HFF-Myc (cell line): ENCODE measurements at regions not wholly inside any gene's neighbourhood (a gene's known extent, or its start where the extent isn't known, plus 50 kb on each side); places are given as distances from the start of the nearest gene placed in this dataset.

Experiments used
- DNase-seq: peaks from one replicate; pipeline ENCODE4 v3.0.0-alpha.2; 2011; ENCODE audit warnings: low read depth; ENCODE audit errors: extremely low read depth
- H3K4me3 ChIP-seq: replicated peaks from 2 replicates; pipeline ENCODE4 v1.5.1; 2011; ENCODE audit warnings: low read depth, mild to moderate bottlenecking, control low read depth, low read length
- CTCF ChIP-seq: IDR thresholded peaks from 2 replicates; pipeline ENCODE4 v1.5.1; 2012; ENCODE audit warnings: mild to moderate bottlenecking, low read depth, low read length, control low read depth; ENCODE audit errors: missing control alignments

DNA sequence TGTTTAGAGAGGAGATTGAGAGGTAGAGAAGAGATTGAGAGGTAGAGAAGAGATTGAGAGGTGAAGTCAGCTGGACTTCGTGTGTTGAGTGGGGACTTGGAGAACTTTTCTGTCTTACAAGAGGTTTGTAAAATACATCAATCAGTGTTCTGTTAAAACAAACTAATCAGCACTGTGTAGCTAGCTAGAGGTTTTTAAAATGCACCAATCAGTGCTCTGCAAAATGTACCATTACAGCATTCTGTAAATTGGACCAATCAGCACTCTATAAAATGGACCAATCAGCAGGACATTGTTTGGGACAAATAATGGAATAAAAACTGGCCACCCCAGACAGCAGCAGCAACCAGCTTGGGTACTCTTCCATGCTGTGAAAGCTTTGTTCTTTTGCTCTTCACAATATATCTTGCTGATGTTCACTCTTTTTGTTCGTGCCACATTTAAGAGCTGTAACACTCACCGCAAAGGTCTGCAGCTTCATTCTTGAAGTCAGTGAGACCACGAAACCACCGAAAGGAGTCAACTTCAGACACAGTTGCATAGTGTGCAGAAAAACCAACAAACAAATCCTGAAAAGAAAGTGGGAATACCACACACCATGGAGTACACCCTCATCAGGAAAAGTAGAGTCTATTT is 366.9 kb upstream of the HSFY2 start:
- DNase-seq, result no peak
- H3K4me3 ChIP-seq, result no peak overlapping the region
- no peak for TF ChIP-seq CTCF

DNA sequence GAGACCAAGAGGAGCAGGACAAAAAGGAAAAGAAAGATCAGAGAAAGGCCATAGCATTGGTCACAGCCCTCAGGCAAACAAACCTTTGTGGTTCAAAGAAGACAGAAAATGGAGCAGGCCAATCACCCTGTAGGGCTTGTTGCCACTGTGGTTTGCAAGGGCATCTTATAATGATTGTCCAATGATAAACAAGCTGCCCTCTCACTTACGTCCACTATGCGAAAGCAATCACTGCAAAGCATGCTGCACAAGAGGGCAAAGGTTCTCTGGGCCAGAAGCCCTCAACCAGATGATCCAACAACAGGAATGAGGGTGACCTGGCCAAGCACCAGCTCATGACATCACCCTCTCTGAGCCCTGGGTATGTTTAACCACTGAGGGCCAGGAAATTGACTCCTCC is 360.9 kb upstream of the HSFY2 start:
- no peak overlapping the region for H3K4me3 ChIP-seq
- no peak for TF ChIP-seq CTCF
- no peak for DNase-seq

- DNase-seq, result no peak
- H3K4me3 ChIP-seq, result no peak overlapping the region
- TF ChIP-seq CTCF, result no peak
Observed at GRCh38 chrY:19130569-19131358, 357.2 kb upstream of the HSFY2 start.

DNA sequence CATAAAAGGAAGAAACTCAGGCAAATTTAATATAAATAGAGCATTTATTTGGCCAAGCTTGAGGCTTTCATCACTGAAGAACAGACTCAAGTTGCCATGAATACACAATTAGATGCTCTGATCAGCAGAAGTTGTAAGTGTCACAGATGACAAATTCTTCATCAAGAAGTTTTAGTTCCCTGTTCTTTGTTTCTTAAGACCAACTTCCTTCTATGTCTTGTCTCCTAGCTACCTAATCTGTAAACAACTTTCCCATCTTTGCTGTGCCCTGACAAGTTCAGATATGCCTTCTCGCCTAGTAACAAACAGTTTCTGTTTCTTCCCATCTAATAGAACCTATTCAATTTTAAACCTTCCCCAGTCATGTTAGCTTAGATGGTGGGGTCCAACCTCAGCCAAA is 353.4 kb upstream of the HSFY2 start:
- TF ChIP-seq CTCF, result no peak
- DNase-seq, result no peak
- H3K4me3 ChIP-seq, result no peak overlapping the region

DNA sequence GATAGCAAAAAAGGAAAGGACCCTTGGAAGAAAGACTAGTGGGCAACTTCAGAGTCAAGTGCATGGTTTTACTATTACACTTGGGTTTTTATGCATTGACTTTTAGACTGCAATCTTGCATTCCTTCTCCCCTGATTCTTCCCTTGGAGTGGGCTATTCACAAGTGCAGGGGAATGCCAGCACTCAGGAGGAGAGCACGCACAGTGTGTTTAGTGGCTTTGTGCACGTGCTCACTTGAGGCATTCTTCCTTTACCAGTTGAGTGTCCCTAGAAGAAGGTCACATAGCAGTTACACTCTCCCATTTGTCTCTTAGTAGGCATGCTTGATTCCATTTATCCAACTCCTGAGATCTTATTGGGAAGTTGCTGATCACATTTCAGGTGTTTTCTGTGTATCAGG is 351.1 kb upstream of the HSFY2 start:
- no peak for DNase-seq
- TF ChIP-seq CTCF, result no peak
- H3K4me3 ChIP-seq, result no peak overlapping the region

DNA sequence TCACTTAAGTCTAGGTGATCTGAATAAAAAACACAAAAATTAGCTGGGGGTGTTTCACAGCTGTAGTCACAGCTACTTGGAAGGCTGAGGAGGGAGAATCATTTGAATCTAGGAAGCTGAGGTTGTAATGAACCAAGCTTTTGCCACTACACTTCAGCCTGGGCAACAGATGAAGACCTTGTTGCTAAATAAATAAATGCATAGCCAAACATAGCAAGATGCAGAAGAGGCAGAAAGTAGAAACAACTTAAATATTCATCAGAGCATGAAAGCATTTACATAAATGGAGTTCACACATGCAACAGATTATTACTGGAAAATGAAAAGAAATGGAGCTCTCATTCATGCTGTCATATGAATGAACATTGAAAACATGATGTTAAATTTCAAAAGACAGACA is 348.9 kb upstream of the HSFY2 start:
- no peak overlapping the region for H3K4me3 ChIP-seq
- TF ChIP-seq CTCF, result no peak
- DNase-seq, result no peak

DNA sequence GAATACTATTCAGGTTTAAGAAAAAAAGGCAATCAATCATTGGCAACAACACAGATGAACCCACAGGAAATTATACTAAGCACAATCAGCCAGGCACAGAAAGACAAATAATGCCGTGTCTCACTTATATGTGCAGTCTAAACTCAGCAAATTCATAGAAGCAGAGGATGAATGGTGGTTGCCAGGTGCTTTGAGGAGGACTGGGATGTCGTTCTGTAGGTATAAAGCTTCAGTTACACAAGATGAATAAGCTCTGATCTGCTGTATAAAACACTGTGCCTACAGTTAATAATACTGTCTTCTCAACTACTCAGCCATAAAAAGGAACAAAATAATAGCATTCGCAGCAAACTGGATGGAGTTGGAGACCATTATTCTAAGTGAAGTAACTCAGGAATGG is 324.8 kb upstream of the HSFY2 start:
- TF ChIP-seq CTCF, result no peak
- no peak for DNase-seq
- H3K4me3 ChIP-seq, result no peak overlapping the region
